GM23248 (cell line): ENCODE measurements at regions not wholly inside any gene's neighbourhood (a gene's known extent, or its start where the extent isn't known, plus 50 kb on each side); places are given as distances from the start of the nearest gene placed in this dataset.

ENCODE experiments used
- EZH2 ChIP-seq: fragments of 200-600 bp; sonication (generic); IDR thresholded peaks from 2 replicates; pipeline ENCODE4 v1.6.1; 2018; ENCODE audit warnings: antibody characterized with exemption, mild to moderate bottlenecking; ENCODE audit not compliant: insufficient read depth, poor library complexity, severe bottlenecking
- EZH2phosphoT487 ChIP-seq: fragments of 200-600 bp; sonication (generic); IDR thresholded peaks from 2 replicates; pipeline ENCODE4 v1.6.1; 2018; ENCODE audit warnings: antibody characterized with exemption, moderate library complexity, mild to moderate bottlenecking, low read depth; ENCODE audit not compliant: insufficient read depth

GRCh38 chr6:74015427-74015826 is 319.4 kb downstream of the CD109 start:
- no peak for TF ChIP-seq EZH2
- TF ChIP-seq EZH2phosphoT487, result no peak
